ENCODE measurements at regions not wholly inside any gene's neighbourhood (a gene's known extent, or its start where the extent isn't known, plus 50 kb on each side); places are given as distances from the start of the nearest gene placed in this dataset.

- TF ChIP-seq, protein P1, sequence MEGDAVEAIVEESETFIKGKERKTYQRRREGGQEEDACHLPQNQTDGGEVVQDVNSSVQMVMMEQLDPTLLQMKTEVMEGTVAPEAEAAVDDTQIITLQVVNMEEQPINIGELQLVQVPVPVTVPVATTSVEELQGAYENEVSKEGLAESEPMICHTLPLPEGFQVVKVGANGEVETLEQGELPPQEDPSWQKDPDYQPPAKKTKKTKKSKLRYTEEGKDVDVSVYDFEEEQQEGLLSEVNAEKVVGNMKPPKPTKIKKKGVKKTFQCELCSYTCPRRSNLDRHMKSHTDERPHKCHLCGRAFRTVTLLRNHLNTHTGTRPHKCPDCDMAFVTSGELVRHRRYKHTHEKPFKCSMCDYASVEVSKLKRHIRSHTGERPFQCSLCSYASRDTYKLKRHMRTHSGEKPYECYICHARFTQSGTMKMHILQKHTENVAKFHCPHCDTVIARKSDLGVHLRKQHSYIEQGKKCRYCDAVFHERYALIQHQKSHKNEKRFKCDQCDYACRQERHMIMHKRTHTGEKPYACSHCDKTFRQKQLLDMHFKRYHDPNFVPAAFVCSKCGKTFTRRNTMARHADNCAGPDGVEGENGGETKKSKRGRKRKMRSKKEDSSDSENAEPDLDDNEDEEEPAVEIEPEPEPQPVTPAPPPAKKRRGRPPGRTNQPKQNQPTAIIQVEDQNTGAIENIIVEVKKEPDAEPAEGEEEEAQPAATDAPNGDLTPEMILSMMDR (IDR thresholded peaks at IDR 0.05): no peak
- no peak for TF ChIP-seq POLR2AphosphoS5 (IDR thresholded peaks at IDR 0.05)
These were observed 108.1 kb upstream of the CSF3R start for GRCh38 chr1:36590771-36591170.

Data from prostate gland (tissue), 2 donors.